HUES48 (cell line): ENCODE measurements at regions not wholly inside any gene's neighbourhood (a gene's known extent, or its start where the extent isn't known, plus 50 kb on each side); places are given as distances from the start of the nearest gene placed in this dataset.

Experiments
- H3K27ac ChIP-seq: one replicate; pipeline ENCODE4 v1.7.0; 2013; ENCODE audit warnings: low read depth, low read length, inconsistent platforms
- H3K27me3 ChIP-seq: 2 replicates; pipeline ENCODE4 v1.6.1; 2013; ENCODE audit warnings: mild to moderate bottlenecking, low read length; ENCODE audit not compliant: control insufficient read depth, insufficient read depth
- H3K36me3 ChIP-seq: 2 replicates; pipeline ENCODE4 v1.6.1; 2013; ENCODE audit warnings: low read length; ENCODE audit not compliant: control insufficient read depth, insufficient read depth
- H3K4me1 ChIP-seq: 2 replicates; pipeline ENCODE4 v1.6.1; 2013; ENCODE audit warnings: mild to moderate bottlenecking, low read length; ENCODE audit not compliant: control insufficient read depth, insufficient read depth
- H3K4me3 ChIP-seq: 2 replicates; pipeline ENCODE4 v1.5.1; 2013; ENCODE audit warnings: mild to moderate bottlenecking, low read depth, low read length
- H3K9ac ChIP-seq: 2 replicates; pipeline ENCODE4 v1.6.1; 2013; ENCODE audit warnings: mild to moderate bottlenecking, low read depth, low read length, moderate library complexity
- H3K9me3 ChIP-seq: 2 replicates; pipeline ENCODE4 v1.6.1; 2013; ENCODE audit warnings: low read length; ENCODE audit not compliant: control insufficient read depth, insufficient read depth

DNA sequence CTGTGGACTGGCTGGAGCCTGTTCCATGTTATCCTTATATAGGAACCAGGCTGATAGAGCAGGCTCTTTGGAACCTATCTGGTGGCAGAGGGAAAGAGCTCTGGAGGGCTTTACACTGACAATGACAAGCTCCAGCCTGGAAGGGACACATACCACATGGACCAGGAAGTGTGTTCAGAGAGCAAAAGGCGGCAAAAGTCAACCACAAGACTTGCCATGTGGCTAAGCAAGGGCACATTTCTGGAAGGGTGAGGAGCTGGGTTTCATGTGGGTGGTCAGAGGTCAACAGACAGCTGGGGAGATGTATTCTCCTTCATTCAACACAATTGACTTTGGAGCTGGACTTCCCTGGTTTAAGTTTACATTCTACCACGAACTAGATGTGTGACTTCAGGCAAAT lies 325.2 kb downstream of the DYSF start:
- H3K4me3 ChIP-seq, result no peak overlapping the region
- H3K27ac ChIP-seq, result no peak overlapping the region
- no peaks in the 10 kb centered on the region for H3K4me1 ChIP-seq
- H3K27me3 ChIP-seq, result no peaks in the 10 kb centered on the region
- no peak overlapping the region for H3K9ac ChIP-seq
- no peaks in the 10 kb centered on the region for H3K9me3 ChIP-seq
- no peaks in the 10 kb centered on the region for H3K36me3 ChIP-seq

DNA sequence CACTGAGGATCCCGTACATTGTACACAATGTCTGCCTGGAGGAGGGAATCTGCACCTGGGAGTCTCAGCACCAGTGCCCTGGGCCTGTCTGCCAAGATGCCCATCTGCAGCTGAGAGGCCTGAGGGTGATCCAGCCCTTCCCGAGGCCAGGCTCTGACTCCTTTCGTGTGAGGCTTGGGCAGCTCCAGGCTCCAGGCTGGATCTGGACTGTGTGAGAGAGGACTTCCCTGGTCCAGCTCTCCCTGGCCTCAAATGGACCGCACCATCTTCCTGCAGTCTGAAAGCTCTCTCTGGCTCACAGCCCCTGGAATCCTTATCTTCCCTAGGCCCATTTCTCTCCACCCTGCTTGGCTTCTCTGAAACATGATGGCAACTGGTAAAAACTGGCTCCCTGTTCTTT lies 324.6 kb downstream of the DYSF start:
- Histone ChIP-seq H3K36me3 (no peaks in the 10 kb centered on the region), H3K4me1 (no peaks in the 10 kb centered on the region), H3K27ac (no peak overlapping the region), H3K27me3 (no peaks in the 10 kb centered on the region), H3K4me3 (no peak overlapping the region), H3K9ac (no peak overlapping the region), H3K9me3 (no peaks in the 10 kb centered on the region)

DNA sequence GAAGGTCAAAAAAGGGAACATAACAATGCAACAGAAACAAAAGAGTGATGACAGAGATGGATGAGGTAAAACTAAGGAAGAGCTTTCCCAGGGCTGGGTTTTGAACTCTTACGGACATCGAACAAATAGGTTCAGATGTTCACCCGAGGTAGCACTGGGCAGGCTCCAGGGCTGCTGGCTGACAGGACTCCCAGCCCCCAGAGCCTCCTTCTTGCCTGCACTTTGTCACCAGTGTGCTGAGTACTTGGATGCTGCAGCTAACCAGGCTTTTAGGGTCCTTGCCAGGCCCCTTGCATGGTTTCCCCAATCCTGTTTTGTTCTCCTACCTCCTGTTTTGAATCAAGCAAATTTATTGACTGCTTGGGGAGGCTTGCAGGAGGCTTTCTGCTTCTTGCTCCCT lies 322.9 kb downstream of the DYSF start:
- Histone ChIP-seq H3K27ac (no peak overlapping the region), H3K4me3 (no peak overlapping the region), H3K9me3 (no peaks in the 10 kb centered on the region), H3K27me3 (no peaks in the 10 kb centered on the region), H3K36me3 (no peaks in the 10 kb centered on the region), H3K9ac (no peak overlapping the region), H3K4me1 (no peaks in the 10 kb centered on the region)

DNA sequence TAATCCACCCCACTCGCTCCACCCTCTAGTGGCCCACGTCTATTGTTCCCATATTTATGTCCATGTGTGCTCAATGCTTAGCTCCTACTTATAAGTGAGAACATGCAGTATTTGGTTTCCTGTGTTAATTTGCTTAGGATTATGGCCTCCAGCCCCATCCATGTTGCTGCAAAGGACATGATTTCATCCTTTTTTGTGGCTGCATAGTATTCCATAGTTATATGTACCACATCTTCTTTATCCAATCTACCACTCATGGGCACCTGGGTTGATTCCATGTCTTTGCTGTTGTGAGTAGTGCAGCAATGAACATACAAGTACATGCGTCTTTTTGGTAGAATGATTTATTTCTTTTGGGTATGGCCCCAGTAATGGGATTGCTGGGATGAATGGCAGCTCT lies 319.9 kb downstream of the DYSF start:
- H3K4me3 ChIP-seq, result no peak overlapping the region
- no peaks in the 10 kb centered on the region for H3K4me1 ChIP-seq
- H3K27ac ChIP-seq, result no peak overlapping the region
- no peaks in the 10 kb centered on the region for H3K36me3 ChIP-seq
- no peaks in the 10 kb centered on the region for H3K27me3 ChIP-seq
- no peak overlapping the region for H3K9ac ChIP-seq
- H3K9me3 ChIP-seq, result peaks cover 9% of the 10 kb centered on the region; the same call in 1 of the 2 replicates

DNA sequence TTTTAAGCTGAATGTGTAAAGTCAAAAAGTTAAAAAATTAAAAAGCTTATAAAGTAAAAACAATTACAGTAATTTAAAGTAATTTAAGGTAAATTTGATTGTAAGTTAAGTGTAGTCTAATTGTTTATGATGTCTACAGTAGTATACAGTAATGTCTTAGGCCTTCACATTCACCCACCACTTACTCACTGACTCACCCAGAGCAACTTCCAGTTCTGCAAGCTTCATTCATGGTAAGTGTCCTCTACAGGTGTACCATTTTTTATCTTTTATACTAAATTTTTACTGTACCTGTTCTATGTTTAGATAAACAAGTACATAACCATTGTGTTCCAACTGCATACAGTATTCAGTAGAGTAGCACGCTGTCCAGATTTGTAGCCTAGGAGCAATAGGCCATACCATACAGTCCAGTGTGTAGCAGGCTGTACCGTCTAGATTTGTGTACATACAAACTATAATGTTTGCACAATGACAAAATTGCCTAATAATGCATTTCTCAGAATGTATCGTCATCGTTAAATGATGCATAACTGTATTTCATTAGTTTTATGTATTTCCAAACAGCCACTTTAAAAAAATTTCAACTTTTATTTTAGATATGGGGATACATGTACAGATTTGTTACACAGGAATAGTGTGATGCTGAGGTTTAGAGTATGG lies 319.3 kb downstream of the DYSF start:
- no peaks in the 10 kb centered on the region for H3K36me3 ChIP-seq
- H3K4me3 ChIP-seq, result no peak overlapping the region
- H3K27ac ChIP-seq, result no peak overlapping the region

DNA sequence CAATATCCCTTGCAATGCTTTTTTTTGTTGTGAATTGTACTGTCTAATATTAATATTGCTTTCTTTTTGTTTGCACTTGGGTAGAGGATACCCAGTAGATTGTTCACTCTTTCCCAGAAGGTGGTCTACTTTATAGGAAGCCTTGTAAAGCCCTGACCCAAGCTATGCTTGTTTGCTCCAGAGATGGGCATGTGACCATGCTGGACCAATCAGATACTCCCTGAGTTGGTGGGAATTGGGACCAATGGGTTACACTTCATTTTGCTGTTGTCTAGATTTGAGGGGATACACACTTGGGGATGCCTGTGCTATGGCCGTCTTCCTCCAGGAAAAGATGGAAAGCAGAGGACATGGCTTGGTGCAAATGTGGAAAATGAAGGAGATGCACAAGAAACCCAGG lies 314.3 kb downstream of the DYSF start:
- H3K27ac ChIP-seq, result no peak overlapping the region
- H3K27me3 ChIP-seq, result no peaks in the 10 kb centered on the region
- H3K9me3 ChIP-seq, result peaks cover 9% of the 10 kb centered on the region; the same call in 1 of the 2 replicates
- no peaks in the 10 kb centered on the region for H3K36me3 ChIP-seq
- no peak overlapping the region for H3K9ac ChIP-seq
- no peaks in the 10 kb centered on the region for H3K4me1 ChIP-seq
- H3K4me3 ChIP-seq, result no peak overlapping the region

More for the DNA sequence above, 319.3 kb downstream of the DYSF start:
- peaks cover 9% of the 10 kb centered on the region; the same call in 1 of the 2 replicates for H3K9me3 ChIP-seq
- H3K4me1 ChIP-seq, result no peaks in the 10 kb centered on the region
- H3K27me3 ChIP-seq, result no peaks in the 10 kb centered on the region
- no peak overlapping the region for H3K9ac ChIP-seq

DNA sequence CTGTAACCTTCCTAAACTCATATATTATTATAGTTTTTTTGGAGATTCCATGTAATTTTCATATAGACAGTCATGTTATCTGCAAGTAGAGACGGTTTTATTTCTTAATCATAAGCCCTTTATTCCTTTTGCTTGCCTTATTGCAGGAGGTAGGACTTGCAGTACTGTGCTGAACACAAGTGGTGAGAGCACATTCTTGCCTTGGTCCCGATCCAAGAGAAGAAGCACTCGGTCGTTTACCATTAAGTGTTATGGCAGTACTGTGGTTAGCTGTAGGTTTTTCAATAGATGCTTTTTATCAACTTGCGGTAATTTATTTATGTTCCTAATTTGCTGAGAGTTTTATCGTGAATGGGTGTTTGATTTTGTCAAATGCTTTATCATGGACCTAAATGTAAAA lies 305.7 kb downstream of the DYSF start:
- no peak overlapping the region for H3K4me3 ChIP-seq
- H3K27me3 ChIP-seq, result no peaks in the 10 kb centered on the region
- no peak overlapping the region for H3K27ac ChIP-seq
- H3K4me1 ChIP-seq, result peaks cover 12% of the 10 kb centered on the region
- H3K36me3 ChIP-seq, result no peaks in the 10 kb centered on the region
- H3K9ac ChIP-seq, result no peak overlapping the region
- no peaks in the 10 kb centered on the region for H3K9me3 ChIP-seq

DNA sequence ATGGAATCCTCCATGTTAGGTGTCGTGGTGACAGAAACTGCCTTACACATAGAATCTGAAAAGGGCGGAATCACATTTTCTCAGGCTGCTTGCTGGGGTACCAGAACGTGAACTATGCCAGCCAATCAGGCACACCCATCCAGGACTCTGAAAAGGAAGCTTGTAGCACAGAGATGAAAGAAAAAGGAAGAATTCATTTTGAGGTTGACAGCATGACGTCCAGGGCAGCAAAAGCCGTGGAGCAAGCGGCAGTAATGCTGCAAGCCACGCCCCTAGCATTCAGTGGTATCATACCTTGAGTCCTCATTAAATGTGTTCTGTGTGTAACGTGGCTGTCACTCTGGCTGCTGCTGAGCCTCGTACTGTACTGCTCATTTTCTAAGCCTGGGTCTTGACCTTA lies 304.0 kb downstream of the DYSF start:
- no peaks in the 10 kb centered on the region for H3K9me3 ChIP-seq
- no peaks in the 10 kb centered on the region for H3K27me3 ChIP-seq
- H3K36me3 ChIP-seq, result no peaks in the 10 kb centered on the region
- H3K4me3 ChIP-seq, result no peak overlapping the region
- H3K27ac ChIP-seq, result no peak overlapping the region
- no peak overlapping the region for H3K9ac ChIP-seq
- peaks cover 12% of the 10 kb centered on the region for H3K4me1 ChIP-seq

DNA sequence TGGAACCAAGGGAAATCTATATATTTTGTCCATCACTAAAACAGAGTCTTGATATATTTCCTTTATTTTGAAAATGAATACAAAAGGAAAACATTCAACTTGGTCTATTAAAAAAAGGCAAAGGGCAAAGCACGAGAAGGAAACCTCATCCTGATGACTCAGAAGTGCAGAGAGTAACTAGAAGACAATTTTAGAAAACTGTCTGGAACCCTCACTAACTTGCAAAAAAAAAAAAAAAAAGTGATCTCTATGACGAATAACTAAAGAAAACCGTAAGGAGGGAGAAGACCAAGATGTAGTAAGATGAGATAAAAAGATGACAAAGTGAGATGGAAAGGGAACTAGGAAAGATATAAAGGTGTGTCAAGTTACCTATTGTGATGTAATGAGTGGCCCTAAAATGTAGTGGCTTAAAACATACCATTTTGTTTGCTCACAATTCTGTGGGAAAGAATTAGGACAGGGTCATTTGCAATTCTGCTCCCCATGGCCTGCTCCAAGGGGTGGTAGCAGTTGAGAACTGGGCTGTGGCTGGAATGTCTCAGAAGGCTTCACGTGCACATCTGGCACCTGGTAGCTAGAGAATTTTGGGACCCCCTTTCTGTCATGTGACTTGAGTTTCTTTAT lies 303.0 kb downstream of the DYSF start:
- no peak overlapping the region for H3K4me3 ChIP-seq
- H3K36me3 ChIP-seq, result no peaks in the 10 kb centered on the region
- H3K9me3 ChIP-seq, result 0 out of 2 replicates have a peak, but pooled peaks cover 2% of the 10 kb centered on the region
- H3K27me3 ChIP-seq, result no peaks in the 10 kb centered on the region
- no peak overlapping the region for H3K9ac ChIP-seq
- H3K4me1 ChIP-seq, result peaks cover 12% of the 10 kb centered on the region
- no peak overlapping the region for H3K27ac ChIP-seq

DNA sequence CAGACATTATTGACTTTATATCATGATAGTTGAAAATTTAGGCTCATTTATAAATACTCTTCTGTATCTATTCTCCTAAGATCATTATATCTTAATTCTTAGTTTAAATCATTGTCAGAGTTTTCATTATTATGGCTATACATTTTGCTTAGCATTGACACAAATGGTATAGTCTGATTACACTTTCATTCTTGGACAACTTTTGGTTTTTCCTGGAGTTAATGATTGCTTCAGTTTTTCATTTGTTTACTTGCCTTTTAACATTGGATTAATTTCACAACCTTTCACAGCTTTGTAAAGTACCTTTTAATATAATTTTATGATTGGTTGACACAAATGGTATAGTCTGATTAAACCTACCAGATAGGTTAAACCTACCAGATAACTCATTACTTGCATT lies 298.2 kb downstream of the DYSF start:
- Histone ChIP-seq H3K27ac (no peak overlapping the region), H3K36me3 (no peaks in the 10 kb centered on the region), H3K9me3 (0 out of 2 replicates have a peak, but pooled peaks cover 2% of the 10 kb centered on the region), H3K4me1 (peaks cover 5% of the 10 kb centered on the region), H3K27me3 (no peaks in the 10 kb centered on the region), H3K9ac (no peak overlapping the region), H3K4me3 (no peak overlapping the region)

DNA sequence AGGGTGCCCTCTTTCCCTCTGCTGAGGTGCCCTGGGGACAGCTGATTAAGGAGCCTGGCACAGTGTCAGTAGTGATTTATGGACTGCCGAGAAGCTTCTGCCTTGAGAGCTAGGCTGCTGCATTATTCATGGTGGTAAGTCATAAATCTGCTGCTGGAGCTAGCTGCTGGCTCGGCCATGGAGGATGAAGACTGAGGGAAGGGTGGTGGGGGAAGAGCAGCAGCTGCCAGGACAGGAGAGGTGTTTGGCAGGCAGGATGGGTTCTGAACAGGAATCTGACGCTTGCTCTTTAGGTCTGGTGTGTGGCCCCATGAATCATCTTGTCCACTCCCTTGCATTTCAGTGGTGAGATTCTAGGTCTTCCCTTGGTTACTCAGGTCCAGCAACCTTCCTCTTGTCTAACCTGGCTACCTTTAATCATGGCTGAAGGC lies 296.3 kb downstream of the DYSF start:
- no peak overlapping the region for H3K9ac ChIP-seq
- H3K27me3 ChIP-seq, result no peaks in the 10 kb centered on the region
- H3K27ac ChIP-seq, result no peak overlapping the region
- no peak overlapping the region for H3K4me3 ChIP-seq
- H3K4me1 ChIP-seq, result no peaks in the 10 kb centered on the region
- 0 out of 2 replicates have a peak, but pooled peaks cover 2% of the 10 kb centered on the region for H3K9me3 ChIP-seq
- H3K36me3 ChIP-seq, result no peaks in the 10 kb centered on the region
